AG04449 (cell line): ENCODE measurements at regions not wholly inside any gene's neighbourhood (a gene's known extent, or its start where the extent isn't known, plus 50 kb on each side); places are given as distances from the start of the nearest gene placed in this dataset.

Experiments
- CTCF ChIA-PET: fragments of 350-600 bp; formaldehyde crosslinking; extraction: SDS; loops from one replicate; lab custom pipeline; 2021; ENCODE audit warnings: antibody characterized with exemption; lab: Yijun Ruan, JAX
- POLR2A ChIA-PET: fragments of 400-600, 350-600 bp; formaldehyde crosslinking; extraction: SDS; loops from one replicate; lab custom pipeline; 2020; ENCODE audit warnings: antibody characterized with exemption, inconsistent platforms; lab: Yijun Ruan, JAX
- DNase-seq: peaks from one replicate; pipeline ENCODE4 v3.0.0-alpha.2; 2010; ENCODE audit warnings: low read depth, low spot score
- H3K4me3 ChIP-seq: 2 replicates; pipeline ENCODE4 v1.5.1; 2011; ENCODE audit warnings: low read depth, mild to moderate bottlenecking, control low read depth, low read length
- CTCF ChIP-seq: IDR thresholded peaks from one replicate; pipeline ENCODE4 v1.5.1; 2011; ENCODE audit warnings: mild to moderate bottlenecking, moderate library complexity, low read length, control low read depth, inconsistent platforms; ENCODE audit not compliant: insufficient read depth; ENCODE audit errors: missing control alignments

DNA sequence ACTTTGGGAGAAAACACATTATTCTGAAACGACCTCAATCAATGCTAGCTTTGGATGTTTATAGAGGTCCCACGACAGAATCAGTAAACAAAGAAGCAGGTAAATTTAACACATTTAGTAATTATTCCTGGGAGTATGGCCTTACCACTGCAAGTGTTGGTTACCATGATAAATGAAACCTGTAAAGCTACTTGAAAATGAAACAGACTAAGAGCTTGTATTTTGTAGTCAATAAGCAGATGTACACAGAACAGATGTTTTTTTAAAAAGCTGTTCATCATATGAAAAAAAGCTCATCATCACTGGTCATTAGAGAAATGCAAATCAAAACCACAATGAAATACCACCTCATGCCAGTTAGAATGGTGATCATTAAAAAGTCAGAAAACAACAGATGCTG lies 295.3 kb upstream of the XYLT1 start:
- no peak overlapping the region for H3K4me3 ChIP-seq
- DNase-seq: no peak
- ChIA-PET POLR2A (no interaction called here), CTCF (interaction anchor here (1.1 kb wide), 1 partner anchor 13 kb away, joined by 4 read pairs; no protein-coding TSS in a partner anchor)
- no peak for TF ChIP-seq CTCF

DNA sequence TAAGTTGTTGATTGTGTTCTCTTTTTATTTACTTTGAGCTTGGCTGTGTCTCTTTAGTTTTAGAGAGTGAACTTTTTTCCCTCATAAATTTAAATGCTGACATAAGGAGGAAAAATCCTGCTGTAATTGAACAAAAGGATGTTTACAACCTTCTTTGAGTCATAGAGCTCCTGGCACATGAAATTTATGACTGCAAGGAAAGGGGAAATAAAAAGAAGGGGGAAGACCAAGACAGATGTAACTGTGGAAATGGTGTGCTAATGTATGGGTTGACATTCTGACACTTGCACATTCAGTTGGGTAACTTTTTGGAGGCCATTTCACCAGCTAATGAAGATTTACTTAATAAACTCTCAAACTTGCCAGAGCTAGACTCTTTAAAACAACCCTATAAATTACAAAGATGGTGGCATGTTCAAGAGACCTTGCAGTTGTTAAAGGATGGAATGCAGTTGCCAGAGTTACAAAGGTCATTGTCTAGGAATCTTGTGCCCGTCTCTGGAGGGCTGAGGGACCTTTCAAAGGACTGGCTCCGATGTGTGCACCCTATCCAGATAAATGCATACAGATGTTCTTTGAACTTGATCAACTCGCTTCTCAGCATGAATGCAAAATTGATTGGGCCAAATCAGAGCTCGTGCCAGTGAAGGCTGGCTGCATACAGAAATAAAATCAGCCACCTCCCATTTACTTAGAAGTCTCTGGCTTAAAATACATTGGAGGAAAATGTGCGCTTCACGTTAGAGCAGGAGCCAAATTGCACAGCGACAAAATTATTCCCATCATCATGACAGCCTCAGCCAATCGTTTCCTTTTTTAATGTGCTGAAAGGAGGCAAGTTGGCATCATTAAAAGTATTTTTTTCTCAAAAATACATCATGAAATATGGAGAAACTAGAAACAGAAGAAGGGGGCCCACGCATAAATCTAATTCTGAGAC lies 289.0 kb upstream of the XYLT1 start:
- CTCF ChIA-PET: interaction anchor here (1.2 to 2.1 kb wide), 2 partner anchors 10 to 181 kb away, joined by 3 to 4 read pairs; no protein-coding TSS in a partner anchor
- POLR2A ChIA-PET: no interaction called here
- TF ChIP-seq CTCF: no peak

DNA sequence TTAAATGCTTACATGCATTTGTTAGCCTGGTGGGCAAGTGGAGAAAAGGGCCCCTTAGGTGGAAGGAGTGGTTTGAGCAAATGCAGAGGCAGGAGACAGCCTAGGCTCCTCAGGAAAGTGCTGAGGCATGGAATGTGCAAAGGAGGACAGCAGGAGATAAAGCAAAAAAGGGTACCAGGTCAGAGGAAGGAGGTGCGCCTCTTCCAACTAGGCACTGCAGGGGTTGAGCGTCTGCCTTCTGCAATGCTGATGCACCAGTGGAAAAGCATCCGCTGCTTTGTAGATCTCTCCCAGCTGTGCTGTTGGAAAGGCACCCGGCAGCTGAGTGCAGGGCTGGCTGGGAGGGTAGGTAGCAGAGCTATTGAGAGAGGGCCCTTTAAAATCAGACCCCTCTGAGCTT lies 287.0 kb upstream of the XYLT1 start:
- DNase-seq: no peak
- ChIA-PET POLR2A (no interaction called here), CTCF (no interaction called here)
- no peak overlapping the region for H3K4me3 ChIP-seq
- no peak for TF ChIP-seq CTCF

More for the DNA sequence above, 289.0 kb upstream of the XYLT1 start:
- no peak for DNase-seq
- H3K4me3 ChIP-seq: no peak overlapping the region

DNA sequence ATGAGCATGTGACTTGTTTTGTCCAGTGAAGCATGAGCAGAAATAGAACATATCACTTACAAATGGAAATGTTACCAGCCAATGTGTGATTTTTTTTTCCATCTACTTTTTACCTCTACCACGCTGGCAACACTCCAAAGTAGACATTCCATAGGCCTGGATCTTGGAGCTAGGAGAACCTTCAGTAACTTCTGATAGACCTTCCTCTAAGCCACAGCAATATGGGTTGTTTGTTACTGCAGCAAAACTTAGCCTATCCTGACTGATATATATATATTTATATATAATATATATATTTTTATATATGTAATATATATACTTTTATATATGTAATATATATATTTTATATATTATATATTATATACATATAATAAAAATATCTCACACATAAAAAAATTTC lies 284.4 kb upstream of the XYLT1 start:
- no peak overlapping the region for H3K4me3 ChIP-seq
- ChIA-PET CTCF (no interaction called here), POLR2A (no interaction called here)
- no peak for TF ChIP-seq CTCF
- no peak for DNase-seq

- POLR2A ChIA-PET: no interaction called here
- no peak overlapping the region for H3K4me3 ChIP-seq
- CTCF ChIA-PET: interaction anchor here (1.6 kb wide), 1 partner anchor 12 kb away, joined by 4 read pairs; no protein-coding TSS in a partner anchor
- no peak for DNase-seq
- TF ChIP-seq CTCF: no peak
Measured at GRCh38 chr16:17753434-17753833, 282.7 kb upstream of the XYLT1 start.

GRCh38 chr16:17749706-17750105 lies 278.9 kb upstream of the XYLT1 start:
- no peak for TF ChIP-seq CTCF
- POLR2A ChIA-PET: no interaction called here

More at GRCh38 chr16:17749706-17750105, 278.9 kb upstream of the XYLT1 start:
- H3K4me3 ChIP-seq: no peak overlapping the region
- CTCF ChIA-PET: no interaction called here
- no peak for DNase-seq
